Smooth muscle cell (in vitro differentiated cells): ENCODE measurements at regions not wholly inside any gene's neighbourhood (a gene's known extent, or its start where the extent isn't known, plus 50 kb on each side); places are given as distances from the start of the nearest gene placed in this dataset.

Experiments used
- DNase-seq: peaks from one replicate; lab custom pipeline; 2025; ENCODE audit not compliant: unreplicated experiment; lab: John Stamatoyannopoulos, UW
- H2AFZ ChIP-seq: fragments of 200-600 bp; sonication (generic); 2 replicates; pipeline ENCODE4 v1.6.0; 2016; ENCODE audit warnings: antibody characterized with exemption, low read depth, mild to moderate bottlenecking
- H3F3A ChIP-seq: fragments of 200-600 bp; sonication (generic); 2 replicates; pipeline ENCODE4 v1.6.0; 2017; ENCODE audit warnings: antibody characterized with exemption, low read depth
- H3K27ac ChIP-seq: fragments of 200-600 bp; sonication (generic); 2 replicates; pipeline ENCODE4 v1.5.1; 2016; ENCODE audit warnings: low read depth, mild to moderate bottlenecking
- H3K27me3 ChIP-seq: fragments of 200-600 bp; sonication (generic); 2 replicates; pipeline ENCODE4 v1.6.1; 2016; ENCODE audit warnings: low read depth, mild to moderate bottlenecking
- H3K36me3 ChIP-seq: fragments of 200-600 bp; sonication (generic); 2 replicates; pipeline ENCODE4 v1.5.1; 2016; ENCODE audit warnings: low read depth
- H3K4me1 ChIP-seq: fragments of 200-600 bp; sonication (generic); 2 replicates; pipeline ENCODE4 v1.5.1; 2016; ENCODE audit warnings: low read depth
- H3K4me2 ChIP-seq: fragments of 200-600 bp; sonication (generic); 2 replicates; pipeline ENCODE4 v1.6.0; 2016; ENCODE audit warnings: mild to moderate bottlenecking
- H3K4me3 ChIP-seq: fragments of 200-600 bp; sonication (generic); 2 replicates; pipeline ENCODE4 v1.5.1; 2016; ENCODE audit warnings: mild to moderate bottlenecking
- H3K79me2 ChIP-seq: fragments of 200-600 bp; sonication (generic); 2 replicates; pipeline ENCODE4 v1.6.0; 2016; ENCODE audit warnings: low read depth, mild to moderate bottlenecking
- H3K9ac ChIP-seq: fragments of 200-600 bp; sonication (generic); 2 replicates; pipeline ENCODE4 v1.6.0; 2016; ENCODE audit warnings: low read depth
- H3K9me3 ChIP-seq: fragments of 200-600 bp; sonication (generic); replicated peaks from 2 replicates; pipeline ENCODE4 v1.5.1; 2016; ENCODE audit warnings: low read depth
- H4K20me1 ChIP-seq: fragments of 200-600 bp; sonication (generic); 2 replicates; pipeline ENCODE4 v1.6.0; 2016; ENCODE audit warnings: low read depth
- CTCF ChIP-seq: fragments of 200-600 bp; sonication (generic); IDR thresholded peaks from 2 replicates; pipeline ENCODE4 v1.5.1; 2017; ENCODE audit warnings: borderline replicate concordance, mild to moderate bottlenecking, antibody characterized with exemption; ENCODE audit not compliant: insufficient read depth, poor library complexity, severe bottlenecking
- WGBS: methylation state at CpG from one replicate; pipeline ENCODE4 v1.1.7; 2016; ENCODE audit warnings: low lambda C conversion rate; 5-methylcytosine and 5-hydroxymethylcytosine counted together

DNA sequence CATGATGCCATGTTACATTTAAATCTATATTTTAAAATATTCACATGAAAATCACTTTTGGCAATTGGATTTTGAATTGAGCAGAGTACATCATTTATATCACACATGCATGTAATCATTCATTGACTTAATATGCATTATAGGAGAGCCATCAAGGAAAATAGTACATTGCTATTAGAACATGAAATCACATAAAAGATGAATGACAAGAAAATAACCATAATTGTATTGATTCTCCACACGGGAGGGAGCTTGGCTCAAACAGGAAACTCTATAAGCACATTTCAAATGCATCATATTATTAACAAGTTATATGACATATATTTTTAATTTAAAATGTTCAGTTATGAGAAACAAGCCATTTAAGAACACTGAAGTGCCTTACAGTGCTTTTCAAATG, 208.6 kb upstream of the PRR20A start:
- Histone ChIP-seq H3K4me3 (no peak overlapping the region), H2AFZ (no peak overlapping the region), H3K4me1 (no peaks in the 10 kb centered on the region), H3K36me3 (no peaks in the 10 kb centered on the region), H3K79me2 (no peaks in the 10 kb centered on the region), H3K27ac (no peak overlapping the region), H3F3A (no peaks in the 10 kb centered on the region), H3K4me2 (no peak overlapping the region), H4K20me1 (no peaks in the 10 kb centered on the region), H3K9ac (no peak overlapping the region), H3K9me3 (no peaks in the 10 kb centered on the region), H3K27me3 (no peaks in the 10 kb centered on the region)
- WGBS = 73% methylated on average over 1 of the region's 1 CpG
- no peak for TF ChIP-seq CTCF
- no peak for DNase-seq

GRCh38 chr13:56953965-56954364, 186.8 kb upstream of the PRR20A start:
- Histone ChIP-seq H3K27ac (no peak overlapping the region), H3K79me2 (no peaks in the 10 kb centered on the region), H4K20me1 (no peaks in the 10 kb centered on the region), H3K36me3 (no peaks in the 10 kb centered on the region), H3K27me3 (no peaks in the 10 kb centered on the region), H2AFZ (no peak overlapping the region), H3F3A (no peaks in the 10 kb centered on the region), H3K4me3 (no peak overlapping the region), H3K4me1 (no peaks in the 10 kb centered on the region), H3K4me2 (no peak overlapping the region), H3K9ac (no peak overlapping the region), H3K9me3 (no peaks in the 10 kb centered on the region)
- DNase-seq = no peak
- TF ChIP-seq CTCF = no peak

DNA sequence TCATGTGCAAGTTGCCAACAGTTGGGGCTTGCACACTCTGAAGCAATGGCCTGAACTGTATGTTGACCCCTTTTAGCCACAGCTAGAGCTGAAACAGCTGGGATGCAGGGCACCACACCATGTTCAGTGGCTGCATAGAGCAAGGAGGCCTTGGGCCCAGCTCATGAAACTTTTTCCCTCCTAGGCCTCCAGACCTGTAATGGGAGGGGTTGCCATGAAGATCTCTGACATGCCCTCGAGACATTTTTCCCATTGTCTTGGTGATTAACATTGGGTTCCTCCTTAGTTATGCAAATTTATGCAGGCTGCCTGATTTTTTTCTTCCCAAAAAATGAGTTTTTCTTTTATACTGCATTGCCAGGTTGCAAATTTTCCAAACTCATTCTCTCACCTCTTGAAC, 165.1 kb upstream of the PRR20A start:
- Histone ChIP-seq H3K27ac (no peak overlapping the region), H3K79me2 (no peaks in the 10 kb centered on the region), H3K9ac (no peak overlapping the region), H3K27me3 (no peaks in the 10 kb centered on the region), H3F3A (no peaks in the 10 kb centered on the region), H2AFZ (no peak overlapping the region), H3K9me3 (no peaks in the 10 kb centered on the region), H3K4me3 (no peak overlapping the region), H4K20me1 (no peaks in the 10 kb centered on the region), H3K4me1 (no peaks in the 10 kb centered on the region), H3K36me3 (no peaks in the 10 kb centered on the region), H3K4me2 (no peak overlapping the region)
- TF ChIP-seq CTCF = no peak
- no peak for DNase-seq
- 86% methylated on average over 1 of the region's 1 CpG for WGBS

GRCh38 chr13:56980856-56981255, 159.9 kb upstream of the PRR20A start:
- 70% methylated on average over 1 of the region's 1 CpG for WGBS
- no peaks in the 10 kb centered on the region for H3K9me3 ChIP-seq
- H4K20me1 ChIP-seq = no peaks in the 10 kb centered on the region
- no peaks in the 10 kb centered on the region for H3K36me3 ChIP-seq
- H3K27me3 ChIP-seq = no peaks in the 10 kb centered on the region
- no peak for DNase-seq
- no peaks in the 10 kb centered on the region for H3K4me1 ChIP-seq
- TF ChIP-seq CTCF = no peak
- H2AFZ ChIP-seq = no peak overlapping the region
- no peak overlapping the region for H3K4me3 ChIP-seq
- no peak overlapping the region for H3K9ac ChIP-seq
- H3K79me2 ChIP-seq = no peaks in the 10 kb centered on the region
- no peak overlapping the region for H3K4me2 ChIP-seq
- H3K27ac ChIP-seq = no peak overlapping the region
- no peaks in the 10 kb centered on the region for H3F3A ChIP-seq
